HG03135 (cell line): ENCODE measurements at regions not wholly inside any gene's neighbourhood (a gene's known extent, or its start where the extent isn't known, plus 50 kb on each side); places are given as distances from the start of the nearest gene placed in this dataset.
A peak's percentile ranks its signal among the peaks of the same experiment; 100 is the strongest.
"Not testable (repeated sequence)": the region's sequence is repeated elsewhere in the genome, so short reads cannot be mapped to it uniquely, and the experiment has no call there.

Experiments
- ATAC-seq: cut with Tn5 transposase; IDR thresholded peaks from one replicate; pipeline ENCODE4 v1.9.1; 2021; ENCODE audit warnings: mild to moderate bottlenecking, moderate library complexity; ENCODE audit not compliant: unreplicated experiment

GRCh38 chr3:152768478-152768877, 66.5 kb upstream of the P2RY1 start:
- ATAC-seq, result no peak

GRCh38 chr3:152769523-152769922, 65.4 kb upstream of the P2RY1 start:
- ATAC-seq, result peak; percentile 85

- no peak for ATAC-seq
Observed at GRCh38 chr3:152770296-152770695, 64.6 kb upstream of the P2RY1 start.

GRCh38 chr3:152771120-152771519, 63.8 kb upstream of the P2RY1 start:
- no peak for ATAC-seq

GRCh38 chr3:152772674-152773225, 62.2 kb upstream of the P2RY1 start:
- no peak for ATAC-seq

- no peak for ATAC-seq
Observed at GRCh38 chr3:152773633-152774032, 61.3 kb upstream of the P2RY1 start.

GRCh38 chr3:152774230-152774629, 60.7 kb upstream of the P2RY1 start:
- not testable (repeated sequence) for ATAC-seq

GRCh38 chr3:152778022-152778421, 56.9 kb upstream of the P2RY1 start:
- ATAC-seq, result no peak

GRCh38 chr3:152779653-152780052, 55.3 kb upstream of the P2RY1 start:
- no peak for ATAC-seq

- no peak for ATAC-seq
Observed at GRCh38 chr3:152780553-152780952, 54.4 kb upstream of the P2RY1 start.

GRCh38 chr3:152785051-152785450, 49.9 kb upstream of the P2RY1 start:
- ATAC-seq, result no peak
